HCT116 (cell line): ENCODE measurements at regions not wholly inside any gene's neighbourhood (a gene's known extent, or its start where the extent isn't known, plus 50 kb on each side); places are given as distances from the start of the nearest gene placed in this dataset.

ENCODE experiments used
- ATAC-seq: fragments of 200-7000 bp; cut with Tn5 transposase; 2 replicates; pipeline ENCODE4 v1.9.1; 2020; ENCODE audit warnings: mild to moderate bottlenecking, moderate library complexity
- BruUV-seq: library from RNA; stranded (reverse); fragments of 400-500 nt; replicated peaks from 2 replicates; lab custom pipeline; 2021; lab: Mats Ljungman, UMichigan
- CTCF ChIA-PET: fragments of 300-600 bp; sonication (Branson Sonifier 250); formaldehyde crosslinking; loops from one replicate; lab custom pipeline; 2021; ENCODE audit warnings: antibody characterized with exemption; lab: Charles Lee
- POLR2A ChIA-PET: fragments of 300-600, 350-600 bp; sonication (Branson Sonifier 250); formaldehyde crosslinking; loops from one replicate; lab custom pipeline; 2021; ENCODE audit warnings: antibody characterized with exemption; lab: Charles Lee
- RAD21 ChIA-PET, 2 experiments: fragments of 300-600 bp; sonication (Branson Sonifier 250); formaldehyde crosslinking; loops; one replicate each; lab custom pipeline; 2023; ENCODE audit warnings: low total read pairs in 2 of 2; ENCODE audit not compliant: uncharacterized antibody in 2 of 2, unreplicated experiment in 2 of 2, low non-redundant PET in 1 of 2; lab: Charles Lee
- DNase-seq: peaks from one replicate; pipeline ENCODE4 v3.0.0-alpha.2; 2010; ENCODE audit warnings: low read depth, low spot score
- H2AFZ ChIP-seq: fragments of 200-600 bp; shearing (Covaris generic), sonication (generic); 2 replicates; pipeline ENCODE4 v1.6.1; 2017; ENCODE audit warnings: low read depth, mixed run types, mixed read lengths, antibody characterized with exemption, low read length; ENCODE audit not compliant: poor library complexity, severe bottlenecking
- H3K27ac ChIP-seq: 2 replicates; pipeline ENCODE4 v1.5.1; 2012; ENCODE audit warnings: low read depth, low read length
- H3K27me3 ChIP-seq: fragments of 200-600 bp; sonication (generic); 2 replicates; pipeline ENCODE4 v1.6.1; 2016; ENCODE audit warnings: mixed run types, low read length, mixed read lengths; ENCODE audit not compliant: insufficient read depth
- H3K36me3 ChIP-seq, 2 experiments: fragments of 200-500 bp in 1 of 2; fragments of 200-600 bp in 1 of 2; sonication (Bioruptor generic) in 1 of 2; sonication (generic) in 1 of 2; 2 replicates each; pipeline versions ENCODE4 v1.5.1 to v1.6.1; 2014 to 2016; ENCODE audit warnings: low read length in 2 of 2, inconsistent platforms in 1 of 2, mixed read lengths in 1 of 2, mixed run types in 1 of 2; ENCODE audit not compliant: insufficient read depth in 2 of 2, control insufficient read depth in 1 of 2
- H3K4me1 ChIP-seq, 2 experiments: fragments of 200-600 bp in 1 of 2; sonication (generic) in 1 of 2; 2 replicates each; pipeline versions ENCODE4 v1.5.1 to v1.6.1; 2012 to 2017; ENCODE audit warnings: low read length in 2 of 2, inconsistent platforms in 1 of 2, mild to moderate bottlenecking in 1 of 2, mixed read lengths in 1 of 2, mixed run types in 1 of 2, moderate library complexity in 1 of 2; ENCODE audit not compliant: insufficient read depth in 2 of 2, control insufficient read depth in 1 of 2
- H3K4me2 ChIP-seq: fragments of 200-600 bp; sonication (generic); 2 replicates; pipeline ENCODE4 v1.6.1; 2017; ENCODE audit warnings: mixed run types, low read length, mixed read lengths
- H3K4me3 ChIP-seq, 2 experiments: fragments of 200-600 bp in 1 of 2; sonication (generic) in 1 of 2; replicated peaks in 1 of 2; 2 replicates each; pipeline ENCODE4 v1.5.1; 2011 to 2016; ENCODE audit warnings: low read length in 2 of 2, control low read depth in 1 of 2, low read depth in 1 of 2, mild to moderate bottlenecking in 1 of 2, mixed read lengths in 1 of 2, mixed run types in 1 of 2
- H3K79me2 ChIP-seq: fragments of 200-600 bp; sonication (generic); 2 replicates; pipeline ENCODE4 v1.6.1; 2017; ENCODE audit warnings: mild to moderate bottlenecking, mixed run types, low read length, moderate library complexity, mixed read lengths; ENCODE audit not compliant: insufficient read depth
- H3K9ac ChIP-seq: fragments of 200-600 bp; sonication (generic); 2 replicates; pipeline ENCODE4 v1.6.1; 2016; ENCODE audit warnings: low read length, mixed read lengths
- H3K9me2 ChIP-seq: fragments of 200-600 bp; sonication (generic), shearing (Covaris generic); 2 replicates; pipeline ENCODE4 v1.6.1; 2017; ENCODE audit warnings: mixed run types, mild to moderate bottlenecking, moderate library complexity; ENCODE audit not compliant: insufficient read depth
- H3K9me3 ChIP-seq, 2 experiments: fragments of 200-500 bp in 1 of 2; fragments of 200-600 bp in 1 of 2; sonication (Bioruptor generic) in 1 of 2; sonication (generic) in 1 of 2; 2 replicates each; pipeline ENCODE4 v1.6.1; 2014 to 2017; ENCODE audit warnings: low read length in 2 of 2, mixed read lengths in 2 of 2, inconsistent platforms in 1 of 2, low read depth in 1 of 2, mild to moderate bottlenecking in 1 of 2, mixed run types in 1 of 2, moderate library complexity in 1 of 2; ENCODE audit not compliant: control insufficient read depth in 1 of 2, insufficient read depth in 1 of 2
- H4K20me1 ChIP-seq: fragments of 200-600 bp; sonication (generic), shearing (Covaris generic); 2 replicates; pipeline ENCODE4 v1.6.1; 2017; ENCODE audit warnings: mixed run types, mild to moderate bottlenecking, moderate library complexity; ENCODE audit not compliant: insufficient read depth
- CBX3 ChIP-seq: IDR thresholded peaks from 2 replicates; pipeline ENCODE4 v1.6.1; 2012; ENCODE audit warnings: low read depth
- CEBPB ChIP-seq: IDR thresholded peaks from 2 replicates; pipeline ENCODE4 v1.6.1; 2012; ENCODE audit warnings: low read depth
- EGR1 ChIP-seq: IDR thresholded peaks from 2 replicates; pipeline ENCODE4 v1.6.1; 2012; ENCODE audit warnings: low read depth
- EZH2 ChIP-seq: fragments of 200-600 bp; sonication (generic); IDR thresholded peaks from 2 replicates; pipeline ENCODE4 v1.6.1; 2017; ENCODE audit warnings: antibody characterized with exemption, mixed run types
- EZH2phosphoT487 ChIP-seq: fragments of 200-600 bp; IDR thresholded peaks from 2 replicates; pipeline ENCODE4 v1.6.1; 2018; ENCODE audit warnings: antibody characterized with exemption, borderline replicate concordance
- MAX ChIP-seq: IDR thresholded peaks from 2 replicates; pipeline ENCODE4 v1.6.1; 2012
- POLR2A ChIP-seq: IDR thresholded peaks from 2 replicates; pipeline ENCODE4 v1.7.0; 2011; ENCODE audit warnings: borderline replicate concordance; ENCODE audit not compliant: insufficient read depth, insufficient read length; ENCODE audit errors: extremely low read depth
- POLR2AphosphoS5 ChIP-seq: IDR thresholded peaks from 2 replicates; pipeline ENCODE4 v1.6.1; 2011; ENCODE audit warnings: mild to moderate bottlenecking, low read depth, low read length, moderate library complexity
- SIN3A ChIP-seq: IDR thresholded peaks from 2 replicates; pipeline ENCODE4 v1.6.1; 2012; ENCODE audit warnings: low read depth
- SRF ChIP-seq: IDR thresholded peaks from 2 replicates; pipeline ENCODE4 v1.6.1; 2012; ENCODE audit warnings: low read depth
- YY1 ChIP-seq: IDR thresholded peaks from 2 replicates; pipeline ENCODE4 v1.6.1; 2011; ENCODE audit warnings: low read length, low read depth, moderate library complexity, mild to moderate bottlenecking; ENCODE audit not compliant: insufficient replicate concordance; ENCODE audit errors: extremely low read depth
- ZFX ChIP-seq: fragments of 450-650 bp; IDR thresholded peaks from 2 replicates; pipeline ENCODE4 v1.6.1; 2017
- intact Hi-C: fragments of 100-400 bp; cut with micrococcal nuclease; formaldehyde crosslinking; loops from 2 replicates; pipeline ENCODE4 v1.10.0; 2022
- TF ChIP-seq, protein P1 (sequence below): IDR thresholded peaks from 2 replicates; pipeline ENCODE4 v1.6.1; 2012; ENCODE audit warnings: low read depth

GRCh38 chr2:59892398-59892797 lies 661.1 kb downstream of the BCL11A start:
- RAD21 ChIA-PET = no interaction called here
- BruUV-seq = no TSS peak
- H2AFZ ChIP-seq = no peak overlapping the region
- no peak overlapping the region for H3K27ac ChIP-seq
- no peaks in the 10 kb centered on the region for H3K79me2 ChIP-seq
- H3K9ac ChIP-seq = no peak overlapping the region
- intact Hi-C loops = no loop called here
- no peaks in the 10 kb centered on the region for H3K27me3 ChIP-seq
- CTCF ChIA-PET = no interaction called here
- POLR2A ChIA-PET = no interaction called here
- no peak for DNase-seq
- H3K9me2 ChIP-seq = no peaks in the 10 kb centered on the region
- H3K36me3 ChIP-seq = no peaks in the 10 kb centered on the region
- H3K4me3 ChIP-seq = no peak overlapping the region
- ATAC-seq = no peak
- H3K4me1 ChIP-seq = no peaks in the 10 kb centered on the region
- no peaks in the 10 kb centered on the region for H4K20me1 ChIP-seq
- no peak overlapping the region for H3K4me2 ChIP-seq
- H3K9me3 ChIP-seq = no peaks in the 10 kb centered on the region
- TF ChIP-seq EGR1 (no peak), POLR2AphosphoS5 (no peak), ZFX (no peak), CEBPB (no peak), CBX3 (no peak), SIN3A (no peak), YY1 (no peak)
- TF ChIP-seq, protein P1, sequence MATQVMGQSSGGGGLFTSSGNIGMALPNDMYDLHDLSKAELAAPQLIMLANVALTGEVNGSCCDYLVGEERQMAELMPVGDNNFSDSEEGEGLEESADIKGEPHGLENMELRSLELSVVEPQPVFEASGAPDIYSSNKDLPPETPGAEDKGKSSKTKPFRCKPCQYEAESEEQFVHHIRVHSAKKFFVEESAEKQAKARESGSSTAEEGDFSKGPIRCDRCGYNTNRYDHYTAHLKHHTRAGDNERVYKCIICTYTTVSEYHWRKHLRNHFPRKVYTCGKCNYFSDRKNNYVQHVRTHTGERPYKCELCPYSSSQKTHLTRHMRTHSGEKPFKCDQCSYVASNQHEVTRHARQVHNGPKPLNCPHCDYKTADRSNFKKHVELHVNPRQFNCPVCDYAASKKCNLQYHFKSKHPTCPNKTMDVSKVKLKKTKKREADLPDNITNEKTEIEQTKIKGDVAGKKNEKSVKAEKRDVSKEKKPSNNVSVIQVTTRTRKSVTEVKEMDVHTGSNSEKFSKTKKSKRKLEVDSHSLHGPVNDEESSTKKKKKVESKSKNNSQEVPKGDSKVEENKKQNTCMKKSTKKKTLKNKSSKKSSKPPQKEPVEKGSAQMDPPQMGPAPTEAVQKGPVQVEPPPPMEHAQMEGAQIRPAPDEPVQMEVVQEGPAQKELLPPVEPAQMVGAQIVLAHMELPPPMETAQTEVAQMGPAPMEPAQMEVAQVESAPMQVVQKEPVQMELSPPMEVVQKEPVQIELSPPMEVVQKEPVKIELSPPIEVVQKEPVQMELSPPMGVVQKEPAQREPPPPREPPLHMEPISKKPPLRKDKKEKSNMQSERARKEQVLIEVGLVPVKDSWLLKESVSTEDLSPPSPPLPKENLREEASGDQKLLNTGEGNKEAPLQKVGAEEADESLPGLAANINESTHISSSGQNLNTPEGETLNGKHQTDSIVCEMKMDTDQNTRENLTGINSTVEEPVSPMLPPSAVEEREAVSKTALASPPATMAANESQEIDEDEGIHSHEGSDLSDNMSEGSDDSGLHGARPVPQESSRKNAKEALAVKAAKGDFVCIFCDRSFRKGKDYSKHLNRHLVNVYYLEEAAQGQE = no peak

DNA sequence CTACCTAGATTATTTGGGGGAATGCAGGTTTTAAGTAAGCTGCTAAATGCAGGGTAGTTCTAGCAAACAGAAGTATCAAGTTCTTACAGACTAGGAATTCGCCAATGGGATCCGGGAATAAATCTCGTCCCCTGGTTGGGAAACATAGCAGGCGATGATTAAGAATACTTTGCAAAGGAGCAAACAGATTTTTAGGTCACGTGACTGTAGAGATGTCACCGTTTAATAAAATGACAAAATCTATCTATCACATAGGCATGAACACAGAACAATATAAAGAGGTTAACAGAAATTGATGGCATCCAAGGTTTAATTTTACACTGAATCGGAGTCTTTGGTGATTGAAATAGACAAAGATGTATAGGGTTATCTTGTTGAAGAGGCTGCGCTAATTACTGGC lies 664.1 kb downstream of the BCL11A start:
- no peaks in the 10 kb centered on the region for H3K9me2 ChIP-seq
- POLR2A ChIA-PET = no interaction called here
- no peaks in the 10 kb centered on the region for H3K9me3 ChIP-seq
- H4K20me1 ChIP-seq = no peaks in the 10 kb centered on the region
- H3K36me3 ChIP-seq = no peaks in the 10 kb centered on the region
- H3K27ac ChIP-seq = no peak overlapping the region
- no peaks in the 10 kb centered on the region for H3K4me1 ChIP-seq
- RAD21 ChIA-PET = no interaction called here
- H3K4me3 ChIP-seq = no peak overlapping the region
- CTCF ChIA-PET = no interaction called here
- H2AFZ ChIP-seq = no peak overlapping the region
- TF ChIP-seq SRF (no peak), POLR2AphosphoS5 (no peak), YY1 (no peak), MAX (no peak), EZH2 (no peak), ZFX (no peak), EZH2phosphoT487 (no peak), POLR2A (no peak), SIN3A (no peak)
- TF ChIP-seq, all 23 proteins: peak for 0
- Histone ChIP-seq H3K4me2 (no peak overlapping the region), H3K9ac (no peak overlapping the region), H3K79me2 (no peaks in the 10 kb centered on the region), H3K27me3 (no peaks in the 10 kb centered on the region)
- BruUV-seq = no TSS peak
- DNase-seq (no peak), ATAC-seq (no peak)
- intact Hi-C loops = no loop called here
